K562 (cell line): ENCODE measurements at regions not wholly inside any gene's neighbourhood (a gene's known extent, or its start where the extent isn't known, plus 50 kb on each side); places are given as distances from the start of the nearest gene placed in this dataset.

Source experiments
- ATAC-seq: fragments of 200-7000 bp; cut with Tn5 transposase; 3 replicates; pipeline ENCODE4 v1.9.1; 2020; ENCODE audit warnings: moderate library complexity
- BruUV-seq: library from RNA; stranded (reverse); fragments of 400-500 nt; replicated peaks from 2 replicates; lab custom pipeline; 2021; lab: Mats Ljungman, UMichigan
- CTCF ChIA-PET: fragments of 300-600 bp; formaldehyde crosslinking; extraction: SDS; loops from one replicate; lab custom pipeline; 2021; ENCODE audit warnings: low intra/inter-chr PET ratio; lab: Yijun Ruan, JAX
- POLR2A ChIA-PET: fragments of 300-600, 350-650 bp; sonication (Branson Sonifier 250); formaldehyde crosslinking; extraction: SDS; loops from one replicate; lab custom pipeline; 2021; ENCODE audit warnings: antibody characterized with exemption, inconsistent platforms; lab: Yijun Ruan, JAX
- DNase-seq, 4 experiments: peaks; one replicate each; pipeline versions ENCODE4 v3.0.0 to v3.0.0-alpha.2; 2011 to 2018; ENCODE audit warnings: low spot score in 3 of 4, mixed read lengths in 3 of 4; ENCODE audit errors: extremely low read depth in 1 of 4
- FAIRE-seq: peaks from 2 replicates; lab custom pipeline; 2011; peaks lifted over from hg19 to GRCh38; lab: Jason Lieb, UNC
- H2AFZ ChIP-seq: 2 replicates; pipeline ENCODE4 v1.6.0; 2011; ENCODE audit warnings: low read depth, low read length, control low read depth, inconsistent platforms
- H3K27ac ChIP-seq: fragments of 200-600 bp; 3 replicates; pipeline ENCODE4 v1.8.0; 2011; ENCODE audit warnings: low read depth, mild to moderate bottlenecking, control low read depth, inconsistent platforms, low read length, moderate library complexity, mixed read lengths; ENCODE audit errors: extremely low read depth
- H3K27me3 ChIP-seq, 2 experiments: fragments of 300-600 bp in 1 of 2; 2 replicates in 1 of 2; 3 replicates in 1 of 2; pipeline versions ENCODE4 v1.6.0 to v1.8.0; 2011; ENCODE audit warnings: inconsistent platforms in 2 of 2, low read length in 2 of 2, mild to moderate bottlenecking in 1 of 2, mixed read lengths in 1 of 2, moderate library complexity in 1 of 2; ENCODE audit not compliant: control insufficient read depth in 2 of 2, insufficient read depth in 2 of 2
- H3K36me3 ChIP-seq: fragments of 300-600 bp; 3 replicates; pipeline ENCODE4 v1.8.0; 2011; ENCODE audit warnings: mild to moderate bottlenecking, low read length, inconsistent platforms; ENCODE audit not compliant: control insufficient read depth, insufficient read depth
- H3K4me1 ChIP-seq, 2 experiments: fragments of 200-600 bp in 1 of 2; replicated peaks in 1 of 2; 2 replicates in 1 of 2; 3 replicates in 1 of 2; pipeline versions ENCODE4 v1.5.1 to v1.8.0; 2011; ENCODE audit warnings: inconsistent platforms in 2 of 2, low read length in 2 of 2, mild to moderate bottlenecking in 1 of 2, mixed read lengths in 1 of 2, moderate library complexity in 1 of 2; ENCODE audit not compliant: control insufficient read depth in 2 of 2, insufficient read depth in 2 of 2
- H3K4me2 ChIP-seq: 2 replicates; pipeline ENCODE4 v1.6.1; 2011; ENCODE audit warnings: low read length, control low read depth, inconsistent platforms, mixed read lengths; ENCODE audit not compliant: insufficient read depth
- H3K4me3 ChIP-seq: fragments of 200-600 bp; sonication (generic), shearing (Covaris generic); 2 replicates; pipeline ENCODE4 v1.5.1; 2016; ENCODE audit warnings: control low read depth, inconsistent platforms
- H3K79me2 ChIP-seq: fragments of 200-600 bp; 3 replicates; pipeline ENCODE4 v1.8.0; 2011; ENCODE audit warnings: low read length, inconsistent platforms; ENCODE audit not compliant: control insufficient read depth, insufficient read depth
- H3K9ac ChIP-seq, 2 experiments: 2 replicates each; pipeline versions ENCODE4 v1.6.0 to v1.6.1; 2011; ENCODE audit warnings: low read depth in 2 of 2, low read length in 2 of 2, control low read depth in 1 of 2, inconsistent platforms in 1 of 2, mild to moderate bottlenecking in 1 of 2, mixed read lengths in 1 of 2; ENCODE audit not compliant: insufficient read depth in 1 of 2
- H3K9me1 ChIP-seq: one replicate; pipeline ENCODE4 v1.6.0; 2011; ENCODE audit warnings: inconsistent platforms, mild to moderate bottlenecking, low read length, moderate library complexity; ENCODE audit not compliant: control insufficient read depth, insufficient read depth
- H3K9me3 ChIP-seq: replicated peaks from 2 replicates; pipeline ENCODE4 v1.5.1; 2011; ENCODE audit warnings: low read depth, low read length, inconsistent platforms; ENCODE audit not compliant: control insufficient read depth, insufficient read depth
- H4K20me1 ChIP-seq: replicated peaks from 2 replicates; pipeline ENCODE4 v1.6.1; 2011; ENCODE audit warnings: low read length, inconsistent platforms, mixed read lengths; ENCODE audit not compliant: control insufficient read depth, insufficient read depth
- FIP1L1 ChIP-seq: fragments of 200-400 bp; formaldehyde crosslinking; IDR thresholded peaks from 2 replicates; pipeline ENCODE4 v1.6.1; 2018; ENCODE audit warnings: mild to moderate bottlenecking, low read depth, low read length; ENCODE audit not compliant: poor library complexity, severe bottlenecking
- IFI16 ChIP-seq: fragments of 250-450 bp; sonication (Bioruptor Pico); IDR thresholded peaks from 2 replicates; pipeline ENCODE4 v2.1.2; 2022; ENCODE audit warnings: mild to moderate bottlenecking, inconsistent platforms
- NFYB ChIP-seq: IDR thresholded peaks from 2 replicates; pipeline ENCODE4 v1.6.1; 2011; ENCODE audit warnings: mild to moderate bottlenecking, moderate library complexity; ENCODE audit not compliant: insufficient read length; ENCODE audit errors: extremely low read depth
- SNRNP70 ChIP-seq: fragments of 200-400 bp; formaldehyde crosslinking; optimal IDR thresholded peaks from 2 replicates; pipeline ENCODE3; 2017; ENCODE audit warnings: low read depth, low read length
- SUPT5H ChIP-seq: fragments of 450-650 bp; IDR thresholded peaks from 2 replicates; pipeline ENCODE4 v1.6.1; 2016
- TBP ChIP-seq: optimal IDR thresholded peaks from 2 replicates; pipeline ENCODE3; 2011; ENCODE audit warnings: low read depth, low read length, improper control_type of control experiment
- U2AF2 ChIP-seq: fragments of 200-400 bp; formaldehyde crosslinking; optimal IDR thresholded peaks from 2 replicates; pipeline ENCODE3; 2017; ENCODE audit warnings: low read depth, mild to moderate bottlenecking, low read length
- ZFP36 ChIP-seq: fragments of 150-350 bp; IDR thresholded peaks from 2 replicates; pipeline ENCODE4 v1.6.1; 2018; ENCODE audit warnings: low read length, low read depth; ENCODE audit not compliant: partially characterized antibody
- ZNF124 ChIP-seq: sonication (generic); formaldehyde crosslinking; IDR thresholded peaks from 2 replicates; pipeline ENCODE4 v1.8.1; 2022; ENCODE audit warnings: missing genetic modification reagents
- ZNF583 ChIP-seq: fragments of 250-450 bp; sonication (Bioruptor Pico); IDR thresholded peaks from 2 replicates; pipeline ENCODE4 v1.4.0; 2020
- WGBS: fragments of 100-300 bp; shearing (Covaris generic); methylation state at CpG from one replicate; pipeline ENCODE4 v1.1.6; 2016; ENCODE audit warnings: low coverage, mixed read lengths; ENCODE audit not compliant: insufficient coverage; ENCODE audit errors: missing lambda C conversion rate; 5-methylcytosine and 5-hydroxymethylcytosine counted together
- in situ Hi-C: fragments of 300-500 bp; cut with MboI; formaldehyde crosslinking; loops from 4 replicates; pipeline ENCODE4 v1.15.0; 2018; ENCODE audit warnings: inconsistent platforms, mixed read lengths
- intact Hi-C: fragments of 100-400 bp; cut with micrococcal nuclease; formaldehyde crosslinking; loops from 2 replicates; pipeline ENCODE4 v1.14.2; 2022

- no peaks in the 10 kb centered on the region for H3K9me1 ChIP-seq
- H3K79me2 ChIP-seq = no peaks in the 10 kb centered on the region
- no TSS peak for BruUV-seq
- POLR2A ChIA-PET = no interaction called here
- no peaks in the 10 kb centered on the region for H4K20me1 ChIP-seq
- no peak overlapping the region for H3K4me2 ChIP-seq
- no peak for TF ChIP-seq FIP1L1
- TF ChIP-seq, all 486 proteins: peak for 0
- ATAC-seq (no peak), FAIRE-seq (no peak), DNase-seq (no peak)
- no peak overlapping the region for H2AFZ ChIP-seq
- no peak overlapping the region for H3K9ac ChIP-seq
- in situ Hi-C loops = no loop called here
- no peaks in the 10 kb centered on the region for H3K9me3 ChIP-seq
- H3K4me3 ChIP-seq = no peak overlapping the region
- CTCF ChIA-PET = no interaction called here
- H3K36me3 ChIP-seq = no peaks in the 10 kb centered on the region
- intact Hi-C loops = no loop called here
- no peaks in the 10 kb centered on the region; a peak in 1 of 5 replicates for H3K4me1 ChIP-seq
- no peaks in the 10 kb centered on the region; a peak in 1 of 5 replicates for H3K27me3 ChIP-seq
- no peak overlapping the region for H3K27ac ChIP-seq
These were observed 76.5 kb upstream of the GTSF1L start for GRCh38 chr20:43803276-43803675.

GRCh38 chr20:43800186-43800585 lies 73.4 kb upstream of the GTSF1L start:
- in situ Hi-C loops = no loop called here
- Histone ChIP-seq H3K9ac (no peak overlapping the region), H3K27me3 (no peaks in the 10 kb centered on the region; a peak in 2 of 5 replicates), H3K4me1 (no peaks in the 10 kb centered on the region; a peak in 1 of 5 replicates), H3K36me3 (no peaks in the 10 kb centered on the region), H3K79me2 (no peaks in the 10 kb centered on the region), H4K20me1 (no peaks in the 10 kb centered on the region), H3K4me2 (no peak overlapping the region), H3K4me3 (no peak overlapping the region), H3K9me1 (no peaks in the 10 kb centered on the region), H3K27ac (no peak overlapping the region), H3K9me3 (no peaks in the 10 kb centered on the region), H2AFZ (no peak overlapping the region)
- BruUV-seq = no TSS peak
- ATAC-seq (no peak), FAIRE-seq (no peak), DNase-seq (no peak)
- no peak for TF ChIP-seq U2AF2
- TF ChIP-seq TBP = no peak
- TF ChIP-seq NFYB = no peak
- TF ChIP-seq SUPT5H = no peak
- TF ChIP-seq SNRNP70 = no peak
- TF ChIP-seq IFI16 (CRISPR knock-in tag) = no peak
- no peak for TF ChIP-seq ZNF124
- TF ChIP-seq ZNF583 (CRISPR knock-in tag) = no peak
- peak; percentile 22 for TF ChIP-seq ZFP36
- ChIA-PET POLR2A (interaction anchor here (0.7 kb wide), 1 partner anchor 144 kb away, joined by 4 read pairs; no protein-coding TSS in a partner anchor), CTCF (no interaction called here)
- intact Hi-C loops = no loop called here
- WGBS = under 1% methylated on average over 6 of the region's 6 CpGs
